Duodenal mucosa (tissue), 2 donors: ENCODE measurements at regions not wholly inside any gene's neighbourhood (a gene's known extent, or its start where the extent isn't known, plus 50 kb on each side); places are given as distances from the start of the nearest gene placed in this dataset.

ENCODE experiments used
- H3K27ac ChIP-seq: one replicate; pipeline ENCODE4 v1.7.0; 2013; ENCODE audit warnings: low read depth, low read length
- H3K27me3 ChIP-seq, 2 donors: one replicate each; pipeline ENCODE4 v1.7.0; 2013; ENCODE audit warnings: low read length in 2 of 2, control low read depth in 1 of 2; ENCODE audit not compliant: insufficient read depth in 2 of 2, control insufficient read depth in 1 of 2
- H3K36me3 ChIP-seq, 2 donors: one replicate each; pipeline ENCODE4 v1.7.0; 2013; ENCODE audit warnings: low read length in 2 of 2, control low read depth in 1 of 2; ENCODE audit not compliant: insufficient read depth in 2 of 2, control insufficient read depth in 1 of 2
- H3K4me1 ChIP-seq, 2 donors: one replicate each; pipeline ENCODE4 v1.7.0; 2013; ENCODE audit warnings: low read length in 2 of 2, control low read depth in 1 of 2; ENCODE audit not compliant: insufficient read depth in 2 of 2, control insufficient read depth in 1 of 2
- H3K4me3 ChIP-seq, 2 donors: one replicate each; pipeline ENCODE4 v1.7.0; 2013; ENCODE audit warnings: low read length in 2 of 2, low read depth in 1 of 2
- H3K9ac ChIP-seq, 2 donors: one replicate each; pipeline ENCODE4 v1.7.0; 2013; ENCODE audit warnings: low read length in 2 of 2, low read depth in 1 of 2
- H3K9me3 ChIP-seq, 2 donors: one replicate each; pipeline ENCODE4 v1.7.0; 2013; ENCODE audit warnings: low read length in 2 of 2, control low read depth in 1 of 2; ENCODE audit not compliant: control insufficient read depth in 1 of 2

DNA sequence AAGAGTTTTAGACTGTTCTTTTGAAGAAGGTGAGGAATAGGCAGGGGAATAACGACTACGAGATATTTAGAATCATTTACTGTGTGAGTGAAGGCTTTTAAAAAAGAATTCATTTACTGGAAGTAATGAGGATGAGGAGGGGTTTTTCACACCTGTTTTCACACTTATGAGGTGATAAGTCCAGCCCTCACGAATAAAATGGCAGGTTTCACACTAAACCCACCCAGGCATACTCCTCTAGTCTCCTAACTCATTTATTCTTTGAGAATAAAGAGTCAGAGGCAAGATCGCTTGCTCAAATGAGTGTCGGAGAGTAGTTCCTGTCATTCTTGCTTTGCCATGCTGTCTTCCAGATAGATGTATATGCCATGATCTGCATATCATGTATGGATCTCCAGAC is 79.0 kb upstream of the ZEB2 start:
- H3K36me3 ChIP-seq = no peaks in the 10 kb centered on the region
- no peaks in the 10 kb centered on the region for H3K9me3 ChIP-seq
- no peaks in the 10 kb centered on the region for H3K27me3 ChIP-seq
- H3K27ac ChIP-seq = no peak overlapping the region
- no peak overlapping the region for H3K4me3 ChIP-seq
- H3K4me1 ChIP-seq = peaks cover 0 to 12% of the 10 kb centered on the region in 2 donors
- no peak overlapping the region for H3K9ac ChIP-seq

DNA sequence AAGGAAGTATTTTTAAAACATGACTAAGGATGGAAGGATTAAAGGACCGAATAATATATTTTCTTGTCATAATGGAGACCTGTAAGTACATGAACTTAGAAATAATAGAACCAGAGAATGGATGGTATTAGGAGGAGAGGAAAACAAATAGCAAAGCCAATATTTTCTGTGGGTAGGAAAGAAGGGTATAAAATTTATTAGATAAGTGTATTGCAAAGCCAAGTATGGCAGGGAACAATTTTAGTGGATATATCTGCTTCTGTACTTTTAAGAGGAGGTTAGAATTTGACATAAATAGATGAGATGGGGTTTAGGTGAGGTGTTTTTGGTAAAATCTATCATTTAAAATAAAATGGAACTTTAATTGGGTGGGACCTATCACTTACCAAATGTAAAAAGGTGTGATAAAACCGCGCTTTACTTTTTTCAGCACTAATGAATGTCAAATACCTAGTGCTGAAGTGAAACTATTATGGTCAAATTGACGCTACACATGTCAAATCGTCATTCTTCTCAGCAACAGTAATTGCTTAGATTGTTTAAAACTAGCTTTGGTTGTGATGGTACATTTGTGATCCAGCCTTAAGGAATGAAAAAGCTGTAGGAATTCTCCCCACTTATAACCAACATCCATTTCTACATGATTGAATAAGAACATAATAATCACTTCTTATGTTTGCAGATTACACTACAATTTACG is 78.1 kb upstream of the ZEB2 start:
- H3K27ac ChIP-seq = no peak overlapping the region
- H3K9me3 ChIP-seq = no peaks in the 10 kb centered on the region
- H3K4me1 ChIP-seq = peaks cover 0 to 12% of the 10 kb centered on the region in 2 donors
- H3K9ac ChIP-seq = no peak overlapping the region
- no peaks in the 10 kb centered on the region for H3K36me3 ChIP-seq
- H3K4me3 ChIP-seq = no peak overlapping the region
- no peaks in the 10 kb centered on the region for H3K27me3 ChIP-seq

DNA sequence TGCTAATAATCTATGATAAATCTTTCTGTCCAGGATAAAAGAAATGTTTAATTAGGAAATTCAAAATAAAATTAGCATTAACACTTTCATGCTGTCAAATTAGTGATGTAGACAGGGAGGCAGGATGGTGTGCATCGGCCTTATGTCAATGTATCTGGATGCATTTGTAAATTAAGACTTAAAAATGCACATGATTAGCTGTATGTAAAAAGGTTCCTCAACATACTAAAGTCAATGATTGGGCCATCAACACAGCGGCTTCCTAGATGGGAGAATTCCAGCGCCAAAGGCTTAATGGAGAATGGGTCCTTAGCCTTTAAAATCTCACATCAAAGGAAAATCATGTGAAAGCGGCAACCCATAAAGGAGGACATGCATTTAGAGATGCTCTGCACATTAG is 77.5 kb upstream of the ZEB2 start:
- Histone ChIP-seq H3K4me3 (no peak overlapping the region), H3K4me1 (peaks cover 0 to 12% of the 10 kb centered on the region in 2 donors), H3K9ac (no peak overlapping the region), H3K9me3 (no peaks in the 10 kb centered on the region), H3K27me3 (no peaks in the 10 kb centered on the region), H3K27ac (no peak overlapping the region), H3K36me3 (no peaks in the 10 kb centered on the region)

DNA sequence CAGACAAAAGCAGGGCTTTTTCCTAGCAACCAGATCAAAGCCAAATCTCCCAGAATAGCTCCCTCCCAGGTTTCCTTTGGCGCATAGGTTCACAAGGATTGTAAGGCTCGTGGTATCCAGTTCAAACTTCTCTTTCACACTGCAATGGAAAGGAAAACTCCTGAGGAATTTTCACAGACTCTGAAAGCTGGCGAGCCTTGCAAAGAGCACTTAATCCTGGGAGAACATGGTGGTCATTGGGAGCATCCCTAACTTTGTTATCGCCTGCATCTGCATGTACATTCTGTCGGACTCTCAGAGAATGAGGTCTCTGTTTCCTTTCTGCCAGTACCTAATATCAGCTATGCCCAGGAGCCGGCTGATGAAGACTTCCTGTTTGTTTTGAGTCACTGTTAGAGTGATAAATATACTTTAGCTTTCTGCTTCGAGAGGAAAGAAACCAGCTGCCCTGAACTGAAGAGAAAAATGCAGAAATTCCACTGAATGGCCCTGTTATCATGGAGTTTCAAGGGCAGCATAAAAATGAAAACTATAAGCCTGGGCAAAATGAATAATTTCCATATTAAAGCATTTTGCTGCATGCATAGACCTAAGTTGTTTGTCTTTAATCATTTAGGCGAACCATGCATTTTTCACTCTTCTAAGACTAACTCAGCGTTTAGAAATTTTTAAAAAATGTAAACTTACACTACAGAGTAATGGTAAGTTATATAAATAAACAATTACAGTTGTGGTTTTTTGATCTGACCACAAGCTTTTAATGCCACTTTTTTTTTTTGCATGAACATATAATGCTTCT is 76.4 kb upstream of the ZEB2 start:
- Histone ChIP-seq H3K36me3 (no peaks in the 10 kb centered on the region), H3K27ac (no peak overlapping the region), H3K4me1 (peaks cover 0 to 12% of the 10 kb centered on the region in 2 donors), H3K4me3 (no peak overlapping the region), H3K9ac (no peak overlapping the region), H3K9me3 (no peaks in the 10 kb centered on the region), H3K27me3 (no peaks in the 10 kb centered on the region)

DNA sequence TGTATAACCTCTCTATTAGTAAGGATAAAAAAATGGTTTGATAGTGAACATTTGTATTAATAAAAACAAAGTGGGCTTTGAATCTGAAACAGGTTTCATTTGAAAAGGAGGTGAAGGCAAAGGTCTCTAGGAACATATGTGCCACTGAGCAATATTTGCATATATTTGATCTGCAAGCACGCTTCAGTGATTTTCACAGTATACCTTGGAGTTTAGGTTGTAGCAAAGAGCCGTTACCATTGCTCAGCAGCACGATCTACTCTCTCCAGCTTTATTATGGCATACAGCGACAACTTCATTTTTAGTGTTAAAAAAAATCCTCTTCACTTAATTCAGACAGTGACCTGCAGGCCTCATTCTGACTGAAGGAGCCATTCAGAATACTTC is 75.8 kb upstream of the ZEB2 start:
- Histone ChIP-seq H3K27me3 (no peaks in the 10 kb centered on the region), H3K4me1 (peaks cover 0 to 12% of the 10 kb centered on the region in 2 donors), H3K36me3 (no peaks in the 10 kb centered on the region), H3K9me3 (no peaks in the 10 kb centered on the region), H3K9ac (no peak overlapping the region), H3K4me3 (no peak overlapping the region), H3K27ac (no peak overlapping the region)

DNA sequence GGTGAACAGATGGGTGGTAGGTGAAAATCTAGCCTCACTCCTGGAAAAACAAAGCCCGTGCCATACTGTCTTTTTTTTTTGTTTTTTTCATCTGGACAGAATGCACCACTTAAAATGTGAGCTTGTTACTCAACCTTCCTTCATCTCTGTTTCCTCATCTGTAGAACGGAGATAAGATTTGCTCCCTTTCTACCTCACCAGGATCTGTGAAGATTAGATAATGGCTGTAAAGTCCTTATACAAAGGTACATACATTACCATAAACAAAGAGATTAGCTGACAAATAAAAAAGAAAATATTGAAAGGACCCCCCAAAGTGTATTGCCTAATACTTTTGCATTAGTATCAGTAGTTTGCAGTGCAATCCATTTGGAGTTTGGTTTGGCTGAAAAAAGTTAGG is 75.4 kb upstream of the ZEB2 start:
- Histone ChIP-seq H3K27ac (no peak overlapping the region), H3K9ac (no peak overlapping the region), H3K27me3 (no peaks in the 10 kb centered on the region), H3K36me3 (no peaks in the 10 kb centered on the region), H3K4me3 (no peak overlapping the region), H3K4me1 (peaks cover 0 to 12% of the 10 kb centered on the region in 2 donors), H3K9me3 (no peaks in the 10 kb centered on the region)

DNA sequence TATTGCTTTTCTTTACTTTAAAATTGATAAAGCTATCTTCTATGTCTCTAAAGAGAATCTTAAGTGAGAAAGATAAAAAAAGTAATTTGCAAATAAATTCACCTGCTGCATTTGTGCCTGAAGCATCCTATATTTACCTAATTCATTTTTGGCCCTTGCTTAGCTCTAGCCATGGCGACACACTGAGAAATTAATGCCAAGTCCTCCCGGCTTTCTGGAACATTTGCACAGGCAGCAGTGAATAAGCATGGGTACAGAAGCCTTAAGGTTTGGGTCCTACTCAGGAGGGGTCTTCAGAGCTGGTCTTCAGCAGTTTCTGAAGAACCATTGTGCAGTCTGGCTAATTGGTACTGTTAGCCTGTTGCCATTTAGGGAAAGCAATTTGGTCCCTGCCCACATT is 73.9 kb upstream of the ZEB2 start:
- Histone ChIP-seq H3K27me3 (no peaks in the 10 kb centered on the region), H3K9me3 (no peaks in the 10 kb centered on the region), H3K4me3 (no peak overlapping the region)

DNA sequence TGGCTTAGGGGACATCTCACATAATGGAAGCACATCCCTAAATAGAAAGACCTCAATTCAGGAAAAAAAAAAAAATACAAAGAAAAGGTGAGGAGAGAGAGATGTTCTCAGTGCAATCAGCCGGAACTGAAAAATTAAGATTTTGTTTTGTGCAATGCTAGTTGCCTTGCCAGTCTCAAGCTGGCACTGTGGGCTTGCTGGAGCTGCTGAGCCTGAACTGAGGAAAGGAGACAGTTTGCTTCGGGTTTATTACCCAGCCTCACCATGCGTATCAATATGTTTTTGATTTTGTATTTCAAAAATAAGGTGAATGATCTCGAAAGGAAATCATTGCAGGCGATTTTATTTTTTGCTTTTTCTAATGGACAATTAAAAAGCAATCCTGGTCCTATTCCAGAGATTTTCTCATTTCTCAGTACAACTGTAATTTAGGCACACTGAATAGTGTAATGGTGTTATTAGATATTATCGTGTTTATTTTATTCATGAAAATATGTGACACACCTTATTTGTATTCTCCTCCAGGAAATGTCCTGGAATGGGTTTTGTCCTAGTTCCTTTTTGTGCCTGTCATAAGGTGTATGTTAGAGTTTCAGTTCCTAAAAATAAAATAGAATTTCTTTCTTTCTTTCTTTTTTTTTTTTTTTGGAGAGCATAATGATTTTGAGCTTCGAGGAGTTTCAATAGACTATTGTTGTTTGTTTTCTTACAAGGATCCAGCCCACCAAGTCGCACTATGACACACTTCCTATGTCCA is 72.8 kb upstream of the ZEB2 start:
- Histone ChIP-seq H3K9me3 (no peaks in the 10 kb centered on the region), H3K9ac (no peak overlapping the region), H3K4me1 (peaks cover 0 to 12% of the 10 kb centered on the region in 2 donors), H3K4me3 (no peak overlapping the region), H3K27me3 (no peaks in the 10 kb centered on the region), H3K27ac (no peak overlapping the region), H3K36me3 (no peaks in the 10 kb centered on the region)

More for the DNA sequence above, 73.9 kb upstream of the ZEB2 start:
- no peak overlapping the region for H3K27ac ChIP-seq
- H3K4me1 ChIP-seq = peaks cover 0 to 12% of the 10 kb centered on the region in 2 donors
- H3K36me3 ChIP-seq = no peaks in the 10 kb centered on the region
- H3K9ac ChIP-seq = no peak overlapping the region

DNA sequence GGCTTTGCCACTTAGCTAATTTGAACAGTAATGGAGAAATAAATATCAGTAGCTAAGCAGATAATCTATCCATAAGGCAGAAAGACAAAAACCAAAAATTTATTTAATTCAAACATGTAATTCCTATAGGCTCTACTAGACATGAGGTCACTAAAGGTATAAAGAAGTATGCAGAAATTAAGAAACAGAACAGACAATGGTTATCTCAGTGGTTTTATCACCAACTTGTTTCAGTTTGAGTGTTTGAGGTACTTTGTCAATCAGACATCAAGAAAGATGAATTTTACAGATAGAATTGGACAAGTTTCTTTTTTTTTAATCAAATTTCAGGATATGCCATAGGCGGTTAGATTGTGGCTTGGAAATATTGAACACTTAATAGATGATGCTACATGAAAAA is 67.4 kb upstream of the ZEB2 start:
- Histone ChIP-seq H3K9me3 (no peaks in the 10 kb centered on the region), H3K27ac (no peak overlapping the region), H3K4me1 (peaks cover 0 to 5% of the 10 kb centered on the region in 2 donors), H3K36me3 (no peaks in the 10 kb centered on the region), H3K4me3 (no peak overlapping the region), H3K27me3 (no peaks in the 10 kb centered on the region), H3K9ac (no peak overlapping the region)

DNA sequence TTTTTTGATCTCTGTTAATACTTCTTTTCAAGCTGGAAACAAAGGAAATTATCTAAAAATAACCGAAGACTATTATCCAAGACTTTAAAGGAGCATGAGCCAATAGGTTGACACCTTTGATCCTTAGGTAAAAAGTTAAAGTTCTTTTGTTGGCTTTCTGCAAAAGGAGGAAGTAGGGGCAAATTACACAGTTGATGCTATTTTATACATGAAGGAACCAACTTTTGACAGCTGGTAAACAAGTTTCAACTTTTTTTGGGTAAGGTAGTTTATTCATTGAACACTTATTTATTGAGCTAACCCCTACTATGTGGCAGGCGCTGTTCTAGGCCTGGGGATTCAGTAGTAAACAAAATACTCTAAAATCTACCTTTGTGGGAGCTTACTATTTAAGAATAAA is 66.6 kb upstream of the ZEB2 start:
- Histone ChIP-seq H3K9me3 (no peaks in the 10 kb centered on the region), H3K27me3 (no peaks in the 10 kb centered on the region), H3K4me1 (peaks cover 0 to 5% of the 10 kb centered on the region in 2 donors), H3K9ac (no peak overlapping the region), H3K27ac (no peak overlapping the region), H3K36me3 (no peaks in the 10 kb centered on the region), H3K4me3 (no peak overlapping the region)
